Muscle of back (tissue), 3 donors: ENCODE measurements at regions not wholly inside any gene's neighbourhood (a gene's known extent, or its start where the extent isn't known, plus 50 kb on each side); places are given as distances from the start of the nearest gene placed in this dataset.

Experiments
- DNase-seq, 3 donors: peaks; one replicate each; pipeline versions ENCODE4 v3.0.0 to v3.0.0-alpha.2; 2013

DNA sequence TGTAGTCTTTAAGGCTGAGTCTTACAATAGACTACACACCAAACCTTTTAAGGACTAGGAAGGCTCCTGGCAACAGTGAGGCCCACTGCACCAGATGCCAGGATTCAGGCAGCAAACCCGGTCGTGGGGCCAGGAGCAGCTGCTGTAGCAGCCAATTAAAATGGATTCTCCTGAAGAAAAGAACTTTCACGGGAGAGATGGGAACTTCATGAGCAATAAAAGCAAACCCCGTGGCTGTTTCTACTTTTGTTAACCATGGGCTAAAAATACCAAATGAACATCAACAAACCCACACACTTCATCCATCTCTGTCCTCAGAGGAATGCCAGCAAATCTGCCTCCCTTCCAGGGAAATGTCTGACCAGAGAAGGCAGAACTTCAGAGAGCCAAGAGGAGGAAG is 101.4 kb downstream of the BTC start:
- DNase-seq: no peak
